Right cardiac atrium (tissue), 5 donors: ENCODE measurements at regions not wholly inside any gene's neighbourhood (a gene's known extent, or its start where the extent isn't known, plus 50 kb on each side); places are given as distances from the start of the nearest gene placed in this dataset.

Experiments used
- ATAC-seq, 2 donors: fragments of 200-7000 bp; cut with Tn5 transposase; one replicate each; pipeline versions ENCODE4 v1.8.0 to v1.9.1; 2020; ENCODE audit warnings: moderate library complexity in 2 of 2, mild to moderate bottlenecking in 1 of 2
- DNase-seq, 3 donors: peaks; one replicate each; pipeline ENCODE4 v3.0.0-alpha.2; 2020
- H3K27ac ChIP-seq: one replicate; pipeline ENCODE4 v1.5.1; 2013; ENCODE audit warnings: mild to moderate bottlenecking, low read length, control low read depth, moderate library complexity
- H3K27me3 ChIP-seq: one replicate; pipeline ENCODE4 v1.6.1; 2013; ENCODE audit not compliant: control insufficient read depth, insufficient read depth
- H3K4me1 ChIP-seq: one replicate; pipeline ENCODE4 v1.6.1; 2013; ENCODE audit warnings: low read length; ENCODE audit not compliant: control insufficient read depth, insufficient read depth
- H3K4me3 ChIP-seq: one replicate; pipeline ENCODE4 v1.5.1; 2013; ENCODE audit warnings: low read length, control low read depth
- H3K9me3 ChIP-seq: one replicate; pipeline ENCODE4 v1.6.1; 2013; ENCODE audit warnings: low read length; ENCODE audit not compliant: control insufficient read depth
- WGBS: extraction: QIAGEN DNeasy Blood & Tissue Kit; methylation state at CpG from one replicate; pipeline ENCODE4 v1.1.7; 2013; 5-methylcytosine and 5-hydroxymethylcytosine counted together
- intact Hi-C, 4 donors: fragments of 100-400 bp; cut with DNase I; formaldehyde crosslinking; loops; one replicate each; pipeline versions ENCODE4 v1.11.0 to v1.14.0; 2022 to 2023
- donor health status: healthy with polysubstance abuse.
- donor health status: DM: no; HTN: yes; CAD: no.
- donor health status: DM: no; HTN: no; CAD: no.
- donor health status: DM: no; HTN: yes; CAD: no; lungs with severe emphysema.
- donor health status: DM: yes; HTN: yes; CAD: no.

GRCh38 chr2:111698743-111699554 is 185.0 kb downstream of the ANAPC1 start:
- DNase-seq = peak; percentile 65 to 72 (median 68)
- Histone ChIP-seq H3K27ac (peak overlapping the region; percentile 6), H3K9me3 (no peaks in the 10 kb centered on the region), H3K4me3 (no peak overlapping the region), H3K27me3 (no peaks in the 10 kb centered on the region), H3K4me1 (peaks cover 2% of the 10 kb centered on the region)
- WGBS = 56% methylated on average over 13 of the region's 13 CpGs
- intact Hi-C loops = no loop called here
- peak; percentile 90 to 93 for ATAC-seq

GRCh38 chr2:111701266-111701665 is 182.7 kb downstream of the ANAPC1 start:
- no peak overlapping the region for H3K4me3 ChIP-seq
- intact Hi-C loops = loop anchor here in 1 of 4 donors (10.0 kb wide), 1 partner anchor 586 kb away; no protein-coding TSS in a partner anchor
- ATAC-seq (no peak), DNase-seq (no peak)
- H3K9me3 ChIP-seq = no peaks in the 10 kb centered on the region
- H3K4me1 ChIP-seq = peaks cover 2% of the 10 kb centered on the region
- 98% methylated on average over 4 of the region's 4 CpGs for WGBS
- H3K27ac ChIP-seq = no peak overlapping the region
- H3K27me3 ChIP-seq = no peaks in the 10 kb centered on the region

GRCh38 chr2:111701798-111702118 is 182.2 kb downstream of the ANAPC1 start:
- intact Hi-C loops = loop anchor here in 1 of 4 donors (10.0 kb wide), 1 partner anchor 587 kb away; no protein-coding TSS in a partner anchor
- ATAC-seq (no peak), DNase-seq (no peak)
- no peaks in the 10 kb centered on the region for H3K27me3 ChIP-seq
- no peaks in the 10 kb centered on the region for H3K9me3 ChIP-seq
- 87% methylated on average over 8 of the region's 8 CpGs for WGBS
- no peak overlapping the region for H3K4me3 ChIP-seq
- no peak overlapping the region for H3K27ac ChIP-seq
- H3K4me1 ChIP-seq = peaks cover 2% of the 10 kb centered on the region

- H3K4me1 ChIP-seq = peaks cover 2% of the 10 kb centered on the region
- H3K27ac ChIP-seq = no peak overlapping the region
- DNase-seq = peak in 1 of 3 donors; percentile 37
These were observed 181.7 kb downstream of the ANAPC1 start for GRCh38 chr2:111702119-111702803.

DNA sequence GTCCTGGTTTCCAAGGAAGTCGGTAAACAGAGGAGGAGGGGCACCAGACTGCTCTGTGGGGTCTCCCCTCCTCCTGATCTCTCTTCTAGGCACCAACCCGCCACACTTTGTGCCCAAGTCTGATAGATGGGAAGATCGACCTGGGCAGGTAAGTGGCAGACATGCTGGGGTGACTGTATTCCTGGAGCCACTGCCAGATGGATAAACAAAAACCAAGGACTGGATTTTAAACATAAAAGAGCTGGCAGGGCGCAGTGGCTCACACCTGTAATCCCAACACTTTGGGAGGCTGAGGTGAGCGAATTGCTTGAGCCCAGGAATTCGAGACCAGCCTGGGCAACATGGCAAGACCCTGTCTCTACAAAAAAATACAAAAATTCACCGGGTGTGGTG is 181.2 kb downstream of the ANAPC1 start:
- no peak for ATAC-seq
- H3K4me1 ChIP-seq = peaks cover 2% of the 10 kb centered on the region
- WGBS = 80% methylated on average over 7 of the region's 7 CpGs
- H3K9me3 ChIP-seq = no peaks in the 10 kb centered on the region
- H3K4me3 ChIP-seq = no peak overlapping the region
- intact Hi-C loops = loop anchor here in 1 of 4 donors (10.0 kb wide), 1 partner anchor 588 kb away; no protein-coding TSS in a partner anchor
- no peak overlapping the region for H3K27ac ChIP-seq
- DNase-seq = no peak
- H3K27me3 ChIP-seq = no peaks in the 10 kb centered on the region

More at GRCh38 chr2:111702119-111702803, 181.7 kb downstream of the ANAPC1 start:
- ATAC-seq = peak; percentile 27 to 47
- H3K27me3 ChIP-seq = no peaks in the 10 kb centered on the region
- WGBS = 41% methylated on average over 14 of the region's 14 CpGs
- intact Hi-C loops = loop anchor here in 1 of 4 donors (10.0 kb wide), 1 partner anchor 587 kb away; no protein-coding TSS in a partner anchor
- no peak overlapping the region for H3K4me3 ChIP-seq
- no peaks in the 10 kb centered on the region for H3K9me3 ChIP-seq

- H3K4me1 ChIP-seq = peaks cover 2% of the 10 kb centered on the region
- 94% methylated on average over 5 of the region's 5 CpGs for WGBS
- DNase-seq (no peak), ATAC-seq (no peak)
- intact Hi-C loops = loop anchor here in 1 of 4 donors (10.0 kb wide), 1 partner anchor 589 kb away; no protein-coding TSS in a partner anchor
- H3K9me3 ChIP-seq = no peaks in the 10 kb centered on the region
- no peaks in the 10 kb centered on the region for H3K27me3 ChIP-seq
- H3K4me3 ChIP-seq = no peak overlapping the region
- H3K27ac ChIP-seq = no peak overlapping the region
These were observed 180.2 kb downstream of the ANAPC1 start for GRCh38 chr2:111703759-111704158.

DNA sequence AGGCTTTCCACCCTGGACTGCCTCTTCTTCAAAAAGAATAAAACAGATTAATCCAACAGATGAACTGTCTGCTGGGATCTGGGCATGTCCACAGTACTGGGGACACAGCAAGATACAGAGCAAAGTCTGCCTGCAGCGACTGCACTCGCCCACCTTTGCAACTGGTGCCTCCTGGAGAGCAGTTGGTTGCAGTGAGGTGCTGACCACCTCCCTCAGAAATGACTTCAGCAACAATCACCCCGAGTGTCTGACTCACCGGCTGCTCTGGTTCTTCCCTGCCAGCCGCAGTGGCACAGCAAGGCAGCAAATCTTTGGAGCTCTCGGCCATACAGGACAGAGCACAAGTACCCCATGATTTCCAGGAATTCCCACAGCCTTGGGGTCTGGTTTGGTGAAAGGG is 179.7 kb downstream of the ANAPC1 start:
- DNase-seq = no peak

GRCh38 chr2:111705239-111705638 is 178.8 kb downstream of the ANAPC1 start:
- H3K27ac ChIP-seq = no peak overlapping the region
- no peak for ATAC-seq
- WGBS = 91% methylated on average over 7 of the region's 7 CpGs
- intact Hi-C loops = loop anchor here in 1 of 4 donors (10.0 kb wide), 1 partner anchor 590 kb away; no protein-coding TSS in a partner anchor
- H3K4me3 ChIP-seq = no peak overlapping the region
- peaks cover 2% of the 10 kb centered on the region for H3K4me1 ChIP-seq
- DNase-seq = no peak
- no peaks in the 10 kb centered on the region for H3K9me3 ChIP-seq
- no peaks in the 10 kb centered on the region for H3K27me3 ChIP-seq

More for the DNA sequence above, 179.7 kb downstream of the ANAPC1 start:
- H3K27me3 ChIP-seq = no peaks in the 10 kb centered on the region
- ATAC-seq = no peak
- 92% methylated on average over 6 of the region's 6 CpGs for WGBS
- intact Hi-C loops = loop anchor here in 1 of 4 donors (10.0 kb wide), 1 partner anchor 589 kb away; no protein-coding TSS in a partner anchor
- no peaks in the 10 kb centered on the region for H3K9me3 ChIP-seq
- no peak overlapping the region for H3K4me3 ChIP-seq
- no peak overlapping the region for H3K27ac ChIP-seq
- peaks cover 2% of the 10 kb centered on the region for H3K4me1 ChIP-seq

- WGBS = 69% methylated on average over 6 of the region's 6 CpGs
- intact Hi-C loops = loop anchor here in 1 of 4 donors (10.0 kb wide), 1 partner anchor 591 kb away; no protein-coding TSS in a partner anchor
- ATAC-seq = peak in 1 of 2 donors; percentile 13
These were observed 178.2 kb downstream of the ANAPC1 start for GRCh38 chr2:111705711-111706336.

GRCh38 chr2:111706481-111707001 is 177.5 kb downstream of the ANAPC1 start:
- no peak overlapping the region for H3K27ac ChIP-seq
- intact Hi-C loops = loop anchor here in 1 of 4 donors (10.0 kb wide), 1 partner anchor 592 kb away; no protein-coding TSS in a partner anchor
- H3K27me3 ChIP-seq = no peaks in the 10 kb centered on the region
- no peak for DNase-seq
- no peaks in the 10 kb centered on the region for H3K9me3 ChIP-seq
- 92% methylated on average over 9 of the region's 9 CpGs for WGBS
- H3K4me1 ChIP-seq = peaks cover 2% of the 10 kb centered on the region
- no peak for ATAC-seq
- no peak overlapping the region for H3K4me3 ChIP-seq

More at GRCh38 chr2:111705711-111706336, 178.2 kb downstream of the ANAPC1 start:
- no peak for DNase-seq
- peaks cover 2% of the 10 kb centered on the region for H3K4me1 ChIP-seq
- H3K9me3 ChIP-seq = no peaks in the 10 kb centered on the region
- no peak overlapping the region for H3K4me3 ChIP-seq
- H3K27me3 ChIP-seq = no peaks in the 10 kb centered on the region
- H3K27ac ChIP-seq = no peak overlapping the region
